ENCODE measurements at regions not wholly inside any gene's neighbourhood (a gene's known extent, or its start where the extent isn't known, plus 50 kb on each side); places are given as distances from the start of the nearest gene placed in this dataset.

GRCh38 chr21:43320526-43320925 lies 106.4 kb downstream of the SIK1 start:
- Histone ChIP-seq H3K36me3 (ENCODE audit: control insufficient read depth, low read depth, low read length) (no peaks in the 10 kb centered on the region), H3K4me1 (ENCODE audit: control insufficient read depth, low read depth, low read length) (no peaks in the 10 kb centered on the region), H3K27ac (ENCODE audit: low read length) (no peak overlapping the region), H3K27me3 (ENCODE audit: control insufficient read depth, insufficient read depth, low read length) (no peaks in the 10 kb centered on the region), H3K9ac (ENCODE audit: low read length) (no peak overlapping the region), H3K4me3 (ENCODE audit: low read length) (no peak overlapping the region), H3K9me3 (ENCODE audit: control insufficient read depth, low read depth, low read length) (no peaks in the 10 kb centered on the region)

- Histone ChIP-seq H3K27ac (ENCODE audit: low read length) (no peak overlapping the region), H3K27me3 (ENCODE audit: control insufficient read depth, insufficient read depth, low read length) (no peaks in the 10 kb centered on the region), H3K9me3 (ENCODE audit: control insufficient read depth, low read depth, low read length) (no peaks in the 10 kb centered on the region), H3K36me3 (ENCODE audit: control insufficient read depth, low read depth, low read length) (no peaks in the 10 kb centered on the region), H3K4me1 (ENCODE audit: control insufficient read depth, low read depth, low read length) (no peaks in the 10 kb centered on the region), H3K4me3 (ENCODE audit: low read length) (no peak overlapping the region), H3K9ac (ENCODE audit: low read length) (no peak overlapping the region)
Measured at GRCh38 chr21:43318841-43319781, 107.8 kb downstream of the SIK1 start.

GRCh38 chr21:43318368-43318767 lies 108.6 kb downstream of the SIK1 start:
- Histone ChIP-seq H3K36me3 (ENCODE audit: control insufficient read depth, low read depth, low read length) (no peaks in the 10 kb centered on the region), H3K27me3 (ENCODE audit: control insufficient read depth, insufficient read depth, low read length) (no peaks in the 10 kb centered on the region), H3K27ac (ENCODE audit: low read length) (no peak overlapping the region), H3K9me3 (ENCODE audit: control insufficient read depth, low read depth, low read length) (no peaks in the 10 kb centered on the region), H3K4me1 (ENCODE audit: control insufficient read depth, low read depth, low read length) (peaks cover under 1% of the 10 kb centered on the region), H3K9ac (ENCODE audit: low read length) (no peak overlapping the region), H3K4me3 (ENCODE audit: low read length) (no peak overlapping the region)

- Histone ChIP-seq H3K4me3 (ENCODE audit: low read length) (no peak overlapping the region), H3K27me3 (ENCODE audit: control insufficient read depth, insufficient read depth, low read length) (no peaks in the 10 kb centered on the region), H3K9ac (ENCODE audit: low read length) (no peak overlapping the region), H3K27ac (ENCODE audit: low read length) (no peak overlapping the region), H3K9me3 (ENCODE audit: control insufficient read depth, low read depth, low read length) (no peaks in the 10 kb centered on the region), H3K36me3 (ENCODE audit: control insufficient read depth, low read depth, low read length) (no peaks in the 10 kb centered on the region), H3K4me1 (ENCODE audit: control insufficient read depth, low read depth, low read length) (peaks cover 3% of the 10 kb centered on the region)
Measured at GRCh38 chr21:43317959-43318358, 109.0 kb downstream of the SIK1 start.

- H3K27me3 ChIP-seq (ENCODE audit: control insufficient read depth, insufficient read depth, low read length) = no peaks in the 10 kb centered on the region
- H3K27ac ChIP-seq (ENCODE audit: low read length) = no peak overlapping the region
- H3K4me1 ChIP-seq (ENCODE audit: control insufficient read depth, low read depth, low read length) = peaks cover 3% of the 10 kb centered on the region
- H3K9ac ChIP-seq (ENCODE audit: low read length) = no peak overlapping the region
- H3K4me3 ChIP-seq (ENCODE audit: low read length) = no peak overlapping the region
- no peaks in the 10 kb centered on the region for H3K9me3 ChIP-seq (ENCODE audit: control insufficient read depth, low read depth, low read length)
- H3K36me3 ChIP-seq (ENCODE audit: control insufficient read depth, low read depth, low read length) = no peaks in the 10 kb centered on the region
Measured at GRCh38 chr21:43317254-43317748, 109.6 kb downstream of the SIK1 start.

GRCh38 chr21:43316156-43316845 lies 110.6 kb downstream of the SIK1 start:
- Histone ChIP-seq H3K36me3 (ENCODE audit: control insufficient read depth, low read depth, low read length) (no peaks in the 10 kb centered on the region), H3K4me3 (ENCODE audit: low read length) (no peak overlapping the region), H3K9me3 (ENCODE audit: control insufficient read depth, low read depth, low read length) (no peaks in the 10 kb centered on the region), H3K9ac (ENCODE audit: low read length) (no peak overlapping the region), H3K27me3 (ENCODE audit: control insufficient read depth, insufficient read depth, low read length) (no peaks in the 10 kb centered on the region), H3K4me1 (ENCODE audit: control insufficient read depth, low read depth, low read length) (peaks cover 13% of the 10 kb centered on the region), H3K27ac (ENCODE audit: low read length) (no peak overlapping the region)

- H3K4me3 ChIP-seq (ENCODE audit: low read length) = no peak overlapping the region
- peaks cover 18% of the 10 kb centered on the region for H3K4me1 ChIP-seq (ENCODE audit: control insufficient read depth, low read depth, low read length)
- H3K27me3 ChIP-seq (ENCODE audit: control insufficient read depth, insufficient read depth, low read length) = no peaks in the 10 kb centered on the region
- H3K9me3 ChIP-seq (ENCODE audit: control insufficient read depth, low read depth, low read length) = no peaks in the 10 kb centered on the region
- H3K27ac ChIP-seq (ENCODE audit: low read length) = no peak overlapping the region
- H3K36me3 ChIP-seq (ENCODE audit: control insufficient read depth, low read depth, low read length) = no peaks in the 10 kb centered on the region
- no peak overlapping the region for H3K9ac ChIP-seq (ENCODE audit: low read length)
Measured at GRCh38 chr21:43315244-43316137, 111.4 kb downstream of the SIK1 start.

GRCh38 chr21:43313939-43314405 lies 113.0 kb downstream of the SIK1 start:
- Histone ChIP-seq H3K4me3 (ENCODE audit: low read length) (no peak overlapping the region), H3K9me3 (ENCODE audit: control insufficient read depth, low read depth, low read length) (no peaks in the 10 kb centered on the region), H3K36me3 (ENCODE audit: control insufficient read depth, low read depth, low read length) (no peaks in the 10 kb centered on the region), H3K27me3 (ENCODE audit: control insufficient read depth, insufficient read depth, low read length) (no peaks in the 10 kb centered on the region), H3K4me1 (ENCODE audit: control insufficient read depth, low read depth, low read length) (peaks cover 18% of the 10 kb centered on the region), H3K9ac (ENCODE audit: low read length) (no peak overlapping the region), H3K27ac (ENCODE audit: low read length) (no peak overlapping the region)

GRCh38 chr21:43313221-43313938 lies 113.6 kb downstream of the SIK1 start:
- H3K4me3 ChIP-seq (ENCODE audit: low read length) = no peak overlapping the region
- peaks cover 18% of the 10 kb centered on the region for H3K4me1 ChIP-seq (ENCODE audit: control insufficient read depth, low read depth, low read length)
- no peak overlapping the region for H3K9ac ChIP-seq (ENCODE audit: low read length)
- H3K9me3 ChIP-seq (ENCODE audit: control insufficient read depth, low read depth, low read length) = no peaks in the 10 kb centered on the region
- H3K27ac ChIP-seq (ENCODE audit: low read length) = no peak overlapping the region
- no peaks in the 10 kb centered on the region for H3K36me3 ChIP-seq (ENCODE audit: control insufficient read depth, low read depth, low read length)
- no peaks in the 10 kb centered on the region for H3K27me3 ChIP-seq (ENCODE audit: control insufficient read depth, insufficient read depth, low read length)

- no peak overlapping the region for H3K9ac ChIP-seq (ENCODE audit: low read length)
- no peaks in the 10 kb centered on the region for H3K9me3 ChIP-seq (ENCODE audit: control insufficient read depth, low read depth, low read length)
- H3K36me3 ChIP-seq (ENCODE audit: control insufficient read depth, low read depth, low read length) = no peaks in the 10 kb centered on the region
- H3K4me1 ChIP-seq (ENCODE audit: control insufficient read depth, low read depth, low read length) = peaks cover 18% of the 10 kb centered on the region
- no peaks in the 10 kb centered on the region for H3K27me3 ChIP-seq (ENCODE audit: control insufficient read depth, insufficient read depth, low read length)
- no peak overlapping the region for H3K4me3 ChIP-seq (ENCODE audit: low read length)
- H3K27ac ChIP-seq (ENCODE audit: low read length) = no peak overlapping the region
Measured at GRCh38 chr21:43312751-43313169, 114.2 kb downstream of the SIK1 start.

All from iPS-18a (cell line).